ENCODE measurements at regions not wholly inside any gene's neighbourhood (a gene's known extent, or its start where the extent isn't known, plus 50 kb on each side); places are given as distances from the start of the nearest gene placed in this dataset.

DNA sequence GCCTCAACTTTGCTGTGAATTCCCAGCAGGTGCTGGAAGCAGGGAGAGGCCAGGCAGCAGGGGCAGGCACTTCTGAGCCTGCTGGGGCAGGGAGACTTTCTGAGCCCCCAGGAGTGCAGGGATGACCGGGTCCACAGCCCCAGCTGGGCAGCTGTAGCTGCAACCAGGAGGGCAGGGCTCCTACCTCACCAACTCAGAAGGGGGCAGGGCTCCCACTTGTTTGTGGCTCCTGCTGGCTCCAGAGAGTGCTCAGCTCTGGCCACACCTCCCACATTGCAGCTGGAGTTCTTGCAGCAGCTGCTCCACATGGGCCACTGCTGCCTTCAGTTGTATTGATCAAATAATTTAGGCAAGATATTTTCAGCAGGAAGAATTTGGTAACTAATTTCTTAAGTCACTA lies 812.3 kb downstream of the NSUN3 start:
- no peak overlapping the region for H3K4me3 ChIP-seq (ENCODE audit: low read depth in 1 of 5, low read length in 5 of 5)
- no peaks in the 10 kb centered on the region for H3K27me3 ChIP-seq (ENCODE audit: control insufficient read depth in 5 of 5, insufficient read depth in 4 of 5, low read length in 5 of 5)
- H3K27ac ChIP-seq (ENCODE audit: low read depth, low read length) = no peak overlapping the region
- H3K36me3 ChIP-seq (ENCODE audit: control insufficient read depth in 5 of 5, insufficient read depth in 5 of 5, low read length in 5 of 5) = no peaks in the 10 kb centered on the region
- no peaks in the 10 kb centered on the region for H3K4me1 ChIP-seq (ENCODE audit: control insufficient read depth in 5 of 5, insufficient read depth in 5 of 5, low read length in 5 of 5)
- peaks cover 0 to 13% (median 0%) of the 10 kb centered on the region in 5 donors for H3K9me3 ChIP-seq (ENCODE audit: control insufficient read depth in 5 of 5, low read length in 5 of 5)
- H3K9ac ChIP-seq (ENCODE audit: low read length in 5 of 5) = no peak overlapping the region

DNA sequence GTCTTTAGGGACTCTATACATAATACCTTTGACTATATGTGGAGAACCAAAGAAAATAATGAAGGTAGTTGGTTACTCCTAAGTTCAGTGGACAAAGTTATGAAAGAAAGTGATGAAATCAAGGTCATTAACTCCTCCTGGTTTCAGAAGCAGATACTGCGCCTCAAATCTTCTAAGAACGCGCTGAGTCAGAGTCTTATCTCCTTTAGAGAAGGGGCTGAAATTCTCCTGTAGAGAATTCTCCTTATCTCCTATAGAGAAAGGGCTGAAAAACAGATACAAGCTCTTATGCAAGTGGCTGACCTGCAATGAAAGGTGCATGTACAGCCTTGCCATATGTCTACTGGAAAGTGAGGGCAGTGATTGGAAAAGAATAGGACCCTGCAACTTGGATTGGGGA lies 824.2 kb downstream of the NSUN3 start:
- Histone ChIP-seq H3K4me1 (ENCODE audit: control insufficient read depth in 5 of 5, insufficient read depth in 5 of 5, low read length in 5 of 5) (no peaks in the 10 kb centered on the region), H3K4me3 (ENCODE audit: low read depth in 1 of 5, low read length in 5 of 5) (no peak overlapping the region), H3K27ac (ENCODE audit: low read depth, low read length) (no peak overlapping the region), H3K9ac (ENCODE audit: low read length in 5 of 5) (no peak overlapping the region), H3K36me3 (ENCODE audit: control insufficient read depth in 5 of 5, insufficient read depth in 5 of 5, low read length in 5 of 5) (no peaks in the 10 kb centered on the region), H3K27me3 (ENCODE audit: control insufficient read depth in 5 of 5, insufficient read depth in 4 of 5, low read length in 5 of 5) (no peaks in the 10 kb centered on the region), H3K9me3 (ENCODE audit: control insufficient read depth in 5 of 5, low read length in 5 of 5) (no peaks in the 10 kb centered on the region)

DNA sequence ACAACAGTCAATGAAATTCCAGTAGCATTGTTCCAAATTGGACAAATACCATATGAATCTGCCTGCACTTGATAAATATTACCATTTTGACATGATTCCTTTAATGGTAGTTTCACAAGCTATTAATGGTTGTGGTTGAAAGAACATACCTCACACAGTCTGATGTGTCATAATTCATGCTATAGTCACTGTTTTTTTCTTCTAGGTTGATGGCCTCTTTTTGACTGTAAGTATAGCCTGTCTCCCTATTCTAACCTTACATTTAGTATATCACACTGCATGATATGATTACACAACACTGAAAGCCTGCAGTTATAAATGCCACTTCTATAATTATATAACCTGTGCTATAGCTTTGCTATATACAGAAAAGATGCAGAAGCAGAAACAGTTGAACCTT lies 834.1 kb downstream of the NSUN3 start:
- no peaks in the 10 kb centered on the region for H3K9me3 ChIP-seq (ENCODE audit: control insufficient read depth in 5 of 5, low read length in 5 of 5)
- H3K9ac ChIP-seq (ENCODE audit: low read length in 5 of 5) = no peak overlapping the region
- H3K27ac ChIP-seq (ENCODE audit: low read depth, low read length) = no peak overlapping the region
- no peaks in the 10 kb centered on the region for H3K27me3 ChIP-seq (ENCODE audit: control insufficient read depth in 5 of 5, insufficient read depth in 4 of 5, low read length in 5 of 5)
- H3K36me3 ChIP-seq (ENCODE audit: control insufficient read depth in 5 of 5, insufficient read depth in 5 of 5, low read length in 5 of 5) = no peaks in the 10 kb centered on the region
- H3K4me1 ChIP-seq (ENCODE audit: control insufficient read depth in 5 of 5, insufficient read depth in 5 of 5, low read length in 5 of 5) = no peaks in the 10 kb centered on the region
- no peak overlapping the region for H3K4me3 ChIP-seq (ENCODE audit: low read depth in 1 of 5, low read length in 5 of 5)

DNA sequence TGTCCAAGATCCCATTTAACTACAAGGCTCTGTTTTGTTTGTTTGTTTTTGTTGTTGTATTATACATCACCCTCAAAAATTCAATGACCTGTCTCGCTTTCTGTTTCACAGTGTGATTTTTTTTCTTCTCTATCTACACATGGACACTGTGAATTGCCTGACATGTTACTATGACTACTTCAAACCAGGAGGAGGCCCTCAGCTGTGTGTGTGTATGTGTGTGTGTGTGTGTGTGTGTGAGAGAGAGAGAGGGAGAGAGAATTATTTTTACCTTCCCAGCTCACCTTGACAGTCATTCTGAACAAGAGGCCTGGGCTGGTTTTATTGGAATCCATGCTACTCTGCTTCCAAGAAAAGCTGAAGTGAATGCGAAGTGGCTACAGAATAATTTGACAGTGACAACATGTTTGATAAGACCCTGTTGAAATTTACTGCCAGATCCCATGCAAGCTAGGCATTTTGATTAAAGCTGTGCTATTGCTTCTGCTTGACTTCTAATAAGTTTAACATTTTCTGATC lies 841.4 kb downstream of the NSUN3 start:
- Histone ChIP-seq H3K36me3 (ENCODE audit: control insufficient read depth in 5 of 5, insufficient read depth in 5 of 5, low read length in 5 of 5) (no peaks in the 10 kb centered on the region), H3K9me3 (ENCODE audit: control insufficient read depth in 5 of 5, low read length in 5 of 5) (no peaks in the 10 kb centered on the region), H3K27me3 (ENCODE audit: control insufficient read depth in 5 of 5, insufficient read depth in 4 of 5, low read length in 5 of 5) (no peaks in the 10 kb centered on the region), H3K4me3 (ENCODE audit: low read depth in 1 of 5, low read length in 5 of 5) (no peak overlapping the region), H3K4me1 (ENCODE audit: control insufficient read depth in 5 of 5, insufficient read depth in 5 of 5, low read length in 5 of 5) (no peaks in the 10 kb centered on the region), H3K27ac (ENCODE audit: low read depth, low read length) (no peak overlapping the region), H3K9ac (ENCODE audit: low read length in 5 of 5) (no peak overlapping the region)

DNA sequence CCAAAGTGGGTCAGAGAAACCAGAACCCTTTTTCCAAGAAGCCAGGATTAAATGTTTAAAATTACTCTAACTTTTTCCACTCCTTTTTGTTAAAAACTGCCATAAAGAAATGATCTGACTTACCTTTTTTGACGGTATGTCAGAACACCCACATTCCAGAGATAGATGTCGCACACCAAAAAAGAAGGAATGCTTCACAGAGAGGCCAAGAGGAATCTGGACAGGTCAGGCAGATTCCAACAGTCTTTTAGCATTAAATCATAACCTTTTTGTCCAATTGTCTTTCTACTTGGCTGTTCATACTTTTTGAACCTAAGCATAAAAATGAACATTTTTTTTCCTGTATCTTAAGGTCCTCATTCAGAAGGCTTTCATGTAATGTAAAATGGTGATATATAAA lies 846.9 kb downstream of the NSUN3 start:
- Histone ChIP-seq H3K36me3 (ENCODE audit: control insufficient read depth in 5 of 5, insufficient read depth in 5 of 5, low read length in 5 of 5) (no peaks in the 10 kb centered on the region), H3K4me1 (ENCODE audit: control insufficient read depth in 5 of 5, insufficient read depth in 5 of 5, low read length in 5 of 5) (no peaks in the 10 kb centered on the region), H3K9ac (ENCODE audit: low read length in 5 of 5) (no peak overlapping the region), H3K27ac (ENCODE audit: low read depth, low read length) (no peak overlapping the region), H3K4me3 (ENCODE audit: low read depth in 1 of 5, low read length in 5 of 5) (no peak overlapping the region), H3K9me3 (ENCODE audit: control insufficient read depth in 5 of 5, low read length in 5 of 5) (no peaks in the 10 kb centered on the region), H3K27me3 (ENCODE audit: control insufficient read depth in 5 of 5, insufficient read depth in 4 of 5, low read length in 5 of 5) (no peaks in the 10 kb centered on the region)

DNA sequence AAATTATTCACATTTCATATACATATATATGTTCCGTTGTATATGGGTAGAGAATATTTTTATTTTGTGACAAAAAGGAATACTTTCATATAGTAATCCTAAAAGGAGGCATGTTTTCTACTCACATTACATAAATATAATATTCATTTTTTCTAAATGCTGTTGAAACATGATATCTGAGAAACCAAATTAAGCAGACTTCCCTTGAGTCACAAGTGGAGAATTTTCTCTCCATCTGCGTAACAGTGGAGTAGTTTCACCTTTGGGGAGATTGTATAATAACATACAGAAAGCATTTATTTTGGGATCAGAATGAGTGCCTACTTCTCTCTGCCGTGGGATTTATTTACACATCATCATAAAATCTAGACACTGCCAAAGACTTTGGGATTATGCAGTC lies 849.8 kb downstream of the NSUN3 start:
- Histone ChIP-seq H3K27ac (ENCODE audit: low read depth, low read length) (no peak overlapping the region), H3K4me3 (ENCODE audit: low read depth in 1 of 5, low read length in 5 of 5) (no peak overlapping the region), H3K27me3 (ENCODE audit: control insufficient read depth in 5 of 5, insufficient read depth in 4 of 5, low read length in 5 of 5) (no peaks in the 10 kb centered on the region), H3K36me3 (ENCODE audit: control insufficient read depth in 5 of 5, insufficient read depth in 5 of 5, low read length in 5 of 5) (no peaks in the 10 kb centered on the region), H3K9me3 (ENCODE audit: control insufficient read depth in 5 of 5, low read length in 5 of 5) (no peaks in the 10 kb centered on the region), H3K4me1 (ENCODE audit: control insufficient read depth in 5 of 5, insufficient read depth in 5 of 5, low read length in 5 of 5) (no peaks in the 10 kb centered on the region), H3K9ac (ENCODE audit: low read length in 5 of 5) (no peak overlapping the region)

DNA sequence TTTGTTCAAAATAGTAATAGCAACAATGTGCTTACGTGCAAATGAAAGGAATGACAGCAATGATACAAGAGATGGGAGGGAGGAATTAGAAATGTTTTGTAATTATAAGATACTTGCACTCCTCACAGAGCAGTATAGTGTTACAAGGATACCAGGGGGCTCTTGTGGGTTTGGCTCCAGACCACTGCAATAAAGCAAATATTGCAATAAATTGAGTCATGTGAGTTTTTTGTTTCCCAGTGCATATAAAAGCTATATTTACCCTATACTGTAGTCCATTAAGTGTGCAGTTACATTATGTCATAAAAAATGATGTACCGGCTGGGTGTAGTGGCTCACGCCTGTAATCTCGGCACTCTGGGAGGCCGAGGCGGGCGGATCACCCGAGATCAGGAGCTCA lies 864.3 kb downstream of the NSUN3 start:
- H3K27me3 ChIP-seq (ENCODE audit: control insufficient read depth in 5 of 5, insufficient read depth in 4 of 5, low read length in 5 of 5) = no peaks in the 10 kb centered on the region
- H3K9ac ChIP-seq (ENCODE audit: low read length in 5 of 5) = no peak overlapping the region
- no peaks in the 10 kb centered on the region for H3K36me3 ChIP-seq (ENCODE audit: control insufficient read depth in 5 of 5, insufficient read depth in 5 of 5, low read length in 5 of 5)
- H3K27ac ChIP-seq (ENCODE audit: low read depth, low read length) = no peak overlapping the region
- no peaks in the 10 kb centered on the region for H3K4me1 ChIP-seq (ENCODE audit: control insufficient read depth in 5 of 5, insufficient read depth in 5 of 5, low read length in 5 of 5)
- H3K9me3 ChIP-seq (ENCODE audit: control insufficient read depth in 5 of 5, low read length in 5 of 5) = no peaks in the 10 kb centered on the region
- no peak overlapping the region for H3K4me3 ChIP-seq (ENCODE audit: low read depth in 1 of 5, low read length in 5 of 5)

DNA sequence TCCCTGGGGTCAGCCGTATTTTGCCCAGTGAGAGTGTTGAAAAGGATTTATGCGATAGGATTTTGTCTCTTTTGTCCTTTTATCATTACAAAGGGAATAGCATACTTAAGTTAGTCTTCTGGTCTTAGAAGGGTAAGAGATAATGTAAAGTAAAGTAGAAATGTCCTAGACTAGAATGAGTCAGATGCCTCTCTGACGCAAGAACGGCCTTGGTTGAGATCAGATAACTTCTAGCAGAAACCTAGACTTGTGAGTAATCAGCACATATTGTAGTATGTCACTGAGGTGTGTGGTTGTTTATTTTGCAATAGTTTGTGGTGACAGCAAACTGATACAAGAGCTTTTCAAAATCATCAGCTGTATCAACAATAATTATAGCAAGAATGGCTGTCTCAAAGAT lies 866.1 kb downstream of the NSUN3 start:
- Histone ChIP-seq H3K4me1 (ENCODE audit: control insufficient read depth in 5 of 5, insufficient read depth in 5 of 5, low read length in 5 of 5) (no peaks in the 10 kb centered on the region), H3K27ac (ENCODE audit: low read depth, low read length) (no peak overlapping the region), H3K27me3 (ENCODE audit: control insufficient read depth in 5 of 5, insufficient read depth in 4 of 5, low read length in 5 of 5) (no peaks in the 10 kb centered on the region), H3K9me3 (ENCODE audit: control insufficient read depth in 5 of 5, low read length in 5 of 5) (no peaks in the 10 kb centered on the region), H3K9ac (ENCODE audit: low read length in 5 of 5) (no peak overlapping the region), H3K4me3 (ENCODE audit: low read depth in 1 of 5, low read length in 5 of 5) (no peak overlapping the region), H3K36me3 (ENCODE audit: control insufficient read depth in 5 of 5, insufficient read depth in 5 of 5, low read length in 5 of 5) (no peaks in the 10 kb centered on the region)

DNA sequence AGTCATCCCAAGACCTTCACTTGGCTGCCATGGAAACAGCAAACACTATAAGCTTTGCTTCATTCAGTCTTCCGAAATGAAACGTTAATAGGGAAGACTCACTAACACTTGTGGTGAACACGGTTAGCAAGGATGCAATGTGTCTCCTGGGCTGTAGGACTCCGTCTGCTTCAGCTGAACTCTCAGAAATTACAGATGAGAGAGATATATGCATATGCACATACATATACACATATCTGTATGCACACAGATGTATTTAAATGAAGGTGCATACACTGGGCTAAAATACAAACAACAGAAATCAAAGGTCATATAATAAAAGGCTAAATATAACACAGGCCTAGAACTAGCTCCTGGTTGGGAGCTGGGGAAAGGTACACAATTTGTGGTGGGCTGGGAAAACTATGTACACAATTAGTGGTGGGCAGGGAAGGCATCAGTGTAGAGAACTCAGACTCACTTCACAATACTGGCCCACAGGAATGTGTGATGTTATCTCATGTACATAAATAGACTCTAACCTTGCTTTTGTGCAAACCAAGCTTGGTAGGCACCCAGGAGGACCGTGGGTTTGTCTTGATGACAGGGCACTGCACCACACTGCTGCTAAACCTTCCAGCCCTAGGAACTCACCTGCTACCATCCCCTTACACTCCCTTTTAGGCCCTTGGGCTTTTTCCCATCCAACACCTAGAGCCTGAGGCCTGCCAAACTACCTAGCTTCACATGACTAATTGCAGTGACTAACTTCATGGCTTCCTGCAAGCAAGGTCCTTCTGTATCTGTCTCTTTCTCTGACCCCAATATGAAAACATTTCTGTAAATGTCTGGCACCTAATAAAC lies 873.1 kb downstream of the NSUN3 start:
- no peak overlapping the region for H3K27ac ChIP-seq (ENCODE audit: low read depth, low read length)
- no peaks in the 10 kb centered on the region for H3K27me3 ChIP-seq (ENCODE audit: control insufficient read depth in 5 of 5, insufficient read depth in 4 of 5, low read length in 5 of 5)
- no peaks in the 10 kb centered on the region for H3K4me1 ChIP-seq (ENCODE audit: control insufficient read depth in 5 of 5, insufficient read depth in 5 of 5, low read length in 5 of 5)
- no peak overlapping the region for H3K9ac ChIP-seq (ENCODE audit: low read length in 5 of 5)
- H3K4me3 ChIP-seq (ENCODE audit: low read depth in 1 of 5, low read length in 5 of 5) = no peak overlapping the region
- peaks cover 0 to 3% (median 0%) of the 10 kb centered on the region in 5 donors for H3K9me3 ChIP-seq (ENCODE audit: control insufficient read depth in 5 of 5, low read length in 5 of 5)
- no peaks in the 10 kb centered on the region for H3K36me3 ChIP-seq (ENCODE audit: control insufficient read depth in 5 of 5, insufficient read depth in 5 of 5, low read length in 5 of 5)

DNA sequence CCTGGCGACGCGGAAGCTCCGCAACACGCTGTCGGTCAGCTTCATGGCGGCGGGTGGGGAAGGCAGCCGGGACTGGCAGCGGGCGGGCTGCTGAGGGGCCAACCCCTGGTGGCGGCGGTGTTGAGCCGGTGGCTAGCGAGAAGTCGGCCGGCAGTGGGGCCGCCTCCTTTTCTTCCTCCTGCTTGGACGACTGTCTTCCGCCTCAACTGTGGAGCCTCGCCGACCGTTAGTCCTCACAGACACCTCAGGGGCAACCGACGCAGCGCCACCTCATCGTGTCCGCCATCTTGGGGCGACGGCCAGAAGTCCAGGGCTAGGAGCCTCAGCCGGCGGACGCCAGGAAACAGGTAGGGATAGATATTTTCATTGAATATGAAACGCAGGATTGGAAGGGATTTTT lies 875.1 kb downstream of the NSUN3 start:
- Histone ChIP-seq H3K4me3 (ENCODE audit: low read depth in 1 of 5, low read length in 5 of 5) (no peak overlapping the region), H3K27ac (ENCODE audit: low read depth, low read length) (no peak overlapping the region), H3K4me1 (ENCODE audit: control insufficient read depth in 5 of 5, insufficient read depth in 5 of 5, low read length in 5 of 5) (no peaks in the 10 kb centered on the region), H3K9ac (ENCODE audit: low read length in 5 of 5) (no peak overlapping the region), H3K27me3 (ENCODE audit: control insufficient read depth in 5 of 5, insufficient read depth in 4 of 5, low read length in 5 of 5) (no peaks in the 10 kb centered on the region), H3K9me3 (ENCODE audit: control insufficient read depth in 5 of 5, low read length in 5 of 5) (peaks cover 0 to 6% (median 0%) of the 10 kb centered on the region in 5 donors), H3K36me3 (ENCODE audit: control insufficient read depth in 5 of 5, insufficient read depth in 5 of 5, low read length in 5 of 5) (no peaks in the 10 kb centered on the region)

Data from subcutaneous abdominal adipose tissue (tissue), 5 donors.